ENCODE measurements at regions not wholly inside any gene's neighbourhood (a gene's known extent, or its start where the extent isn't known, plus 50 kb on each side); places are given as distances from the start of the nearest gene placed in this dataset.

- TF ChIP-seq, protein P1, sequence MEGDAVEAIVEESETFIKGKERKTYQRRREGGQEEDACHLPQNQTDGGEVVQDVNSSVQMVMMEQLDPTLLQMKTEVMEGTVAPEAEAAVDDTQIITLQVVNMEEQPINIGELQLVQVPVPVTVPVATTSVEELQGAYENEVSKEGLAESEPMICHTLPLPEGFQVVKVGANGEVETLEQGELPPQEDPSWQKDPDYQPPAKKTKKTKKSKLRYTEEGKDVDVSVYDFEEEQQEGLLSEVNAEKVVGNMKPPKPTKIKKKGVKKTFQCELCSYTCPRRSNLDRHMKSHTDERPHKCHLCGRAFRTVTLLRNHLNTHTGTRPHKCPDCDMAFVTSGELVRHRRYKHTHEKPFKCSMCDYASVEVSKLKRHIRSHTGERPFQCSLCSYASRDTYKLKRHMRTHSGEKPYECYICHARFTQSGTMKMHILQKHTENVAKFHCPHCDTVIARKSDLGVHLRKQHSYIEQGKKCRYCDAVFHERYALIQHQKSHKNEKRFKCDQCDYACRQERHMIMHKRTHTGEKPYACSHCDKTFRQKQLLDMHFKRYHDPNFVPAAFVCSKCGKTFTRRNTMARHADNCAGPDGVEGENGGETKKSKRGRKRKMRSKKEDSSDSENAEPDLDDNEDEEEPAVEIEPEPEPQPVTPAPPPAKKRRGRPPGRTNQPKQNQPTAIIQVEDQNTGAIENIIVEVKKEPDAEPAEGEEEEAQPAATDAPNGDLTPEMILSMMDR (IDR thresholded peaks at IDR 0.05), result no peak
- TF ChIP-seq POLR2A (IDR thresholded peaks at IDR 0.05), result no peak
Observed at GRCh38 chr16:72380283-72380682, 208.3 kb upstream of the PMFBP1 start.

Measured in right lobe of liver (tissue), 4 donors.